ENCODE measurements at regions not wholly inside any gene's neighbourhood (a gene's known extent, or its start where the extent isn't known, plus 50 kb on each side); places are given as distances from the start of the nearest gene placed in this dataset.

- no peak for DNase-seq
These were observed 55.9 kb upstream of the NKX1-1 start for GRCh38 chr4:1462009-1462767.

DNA sequence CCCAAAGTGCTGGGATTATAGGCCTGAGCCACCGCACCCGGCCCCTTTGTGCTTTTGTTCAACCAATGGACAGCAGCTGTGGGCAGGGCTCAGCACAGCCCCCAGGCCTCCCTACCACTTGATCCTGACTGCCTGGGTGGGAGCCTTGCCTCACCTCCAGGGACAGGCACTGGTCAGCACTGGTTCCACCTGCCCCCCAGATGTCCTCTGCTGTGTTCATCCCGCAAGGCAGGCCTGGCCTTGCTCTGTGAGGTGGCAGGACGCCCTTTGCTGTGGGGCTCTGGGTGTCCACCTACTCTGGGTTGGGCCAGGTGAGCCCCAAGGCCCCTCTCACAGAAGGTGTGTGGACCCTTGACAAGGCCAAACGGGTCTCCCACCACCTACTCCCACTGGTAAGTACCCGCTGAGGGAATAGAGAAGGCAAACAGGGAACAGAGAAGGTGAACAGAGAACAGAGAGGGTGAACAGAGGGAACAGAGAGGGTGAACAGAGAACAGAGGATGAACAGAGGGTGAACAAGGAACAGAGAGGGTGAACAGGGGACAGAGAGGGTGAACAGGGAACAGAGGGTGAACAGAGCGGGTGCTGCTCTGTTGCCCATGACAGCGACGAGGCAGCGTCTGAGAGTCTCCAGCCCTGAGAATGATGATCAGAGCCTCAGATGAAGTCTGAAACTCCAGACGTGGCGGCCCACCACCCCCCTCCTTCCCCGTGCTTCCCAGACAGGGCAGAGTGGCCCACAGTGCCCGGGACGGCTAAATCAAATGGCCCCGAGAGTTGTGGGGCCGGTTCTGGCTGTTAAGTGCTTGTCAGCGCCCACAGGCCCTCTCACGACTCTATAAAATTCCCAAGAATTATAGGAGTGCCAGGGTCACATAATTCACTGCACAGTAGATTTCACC is 55.0 kb upstream of the NKX1-1 start:
- no peak for DNase-seq

DNA sequence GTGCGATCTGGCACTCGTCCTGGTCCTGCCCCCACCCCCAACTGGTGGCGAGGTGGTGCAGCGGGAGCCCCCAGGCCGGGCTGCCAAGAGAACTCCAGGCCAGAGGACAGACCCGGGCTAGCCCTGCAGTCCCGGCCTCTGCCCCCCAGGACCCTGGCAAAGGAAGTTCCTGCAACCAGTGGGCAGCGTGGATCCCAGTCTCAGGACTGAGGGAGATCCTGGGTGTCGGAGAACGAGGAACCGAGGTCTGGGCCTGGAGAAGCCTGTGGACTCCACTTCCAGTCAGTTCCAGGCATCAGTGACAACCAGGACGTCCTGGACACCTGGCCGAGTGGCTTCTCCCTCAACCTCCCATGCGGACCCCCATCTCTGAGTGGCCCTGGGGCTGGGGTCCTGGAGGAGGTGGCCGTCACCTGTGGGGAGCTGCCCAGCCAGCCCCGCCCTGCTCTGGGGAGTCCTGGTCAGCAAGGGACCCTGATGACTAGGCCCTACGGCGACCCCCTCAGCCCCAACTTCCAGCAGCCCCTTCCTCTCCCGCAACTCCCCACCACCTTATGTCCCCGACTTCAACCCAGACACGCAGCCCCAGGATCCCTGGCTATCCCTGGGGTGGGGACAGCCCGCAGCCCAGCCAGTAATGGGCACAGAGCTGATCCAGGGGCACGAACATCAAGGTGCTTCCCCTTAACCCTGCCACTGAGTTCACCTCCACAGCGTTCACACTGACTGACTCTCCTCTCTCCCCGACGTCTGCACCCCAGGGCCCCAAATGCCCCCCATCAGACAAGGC is 53.7 kb upstream of the NKX1-1 start:
- DNase-seq = no peak

DNA sequence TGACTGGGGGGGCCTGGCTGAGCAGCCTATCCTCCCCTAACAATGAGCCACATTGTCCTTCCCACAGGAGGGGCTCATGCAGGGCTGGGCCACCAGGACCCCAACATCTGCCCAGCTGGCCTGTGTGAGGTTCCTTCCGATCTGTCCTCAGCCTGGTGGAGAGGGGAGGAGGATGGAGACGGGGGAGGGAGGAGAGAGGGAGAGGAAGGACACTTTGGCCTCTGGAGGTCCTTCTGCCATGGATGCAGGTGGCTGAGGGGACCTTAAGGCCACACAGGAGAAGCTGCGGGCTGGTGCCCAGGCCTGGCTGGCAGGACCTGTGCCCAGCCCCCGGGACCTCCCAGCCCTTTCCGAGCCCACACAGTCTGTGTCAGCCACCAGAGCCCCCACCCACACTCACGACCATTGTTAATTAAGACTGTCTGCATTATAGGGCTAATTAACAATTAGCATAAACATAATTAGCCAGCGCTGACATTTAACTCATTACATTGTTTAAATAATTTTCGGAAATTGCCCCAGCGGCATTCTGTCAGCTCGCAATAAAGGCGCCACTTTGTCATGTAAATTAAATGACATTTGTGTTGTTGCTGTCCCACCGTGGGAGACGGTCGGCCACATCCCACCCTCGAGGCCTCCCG is 53.0 kb upstream of the NKX1-1 start:
- DNase-seq = no peak

- no peak for DNase-seq
These were observed 52.3 kb upstream of the NKX1-1 start for GRCh38 chr4:1458581-1458980.
